Osteoblast (primary cell): ENCODE measurements at regions not wholly inside any gene's neighbourhood (a gene's known extent, or its start where the extent isn't known, plus 50 kb on each side); places are given as distances from the start of the nearest gene placed in this dataset.

Experiments used
- DNase-seq: peaks from one replicate; pipeline ENCODE4 v3.0.0; 2011; ENCODE audit warnings: low spot score, mixed read lengths; ENCODE audit not compliant: insufficient read length; ENCODE audit errors: missing footprints
- H2AFZ ChIP-seq: 2 replicates; pipeline ENCODE4 v1.6.0; 2011; ENCODE audit warnings: mild to moderate bottlenecking, low read length
- H3K27ac ChIP-seq: 2 replicates; pipeline ENCODE4 v1.5.1; 2011; ENCODE audit warnings: mild to moderate bottlenecking, low read depth, low read length, moderate library complexity
- H3K27me3 ChIP-seq: 2 replicates; pipeline ENCODE4 v1.6.0; 2012; ENCODE audit warnings: mild to moderate bottlenecking, control low read depth, inconsistent platforms, low read length, moderate library complexity; ENCODE audit not compliant: insufficient read depth
- H3K36me3 ChIP-seq: 2 replicates; pipeline ENCODE4 v1.5.1; 2011; ENCODE audit warnings: mild to moderate bottlenecking, low read length, control low read depth, moderate library complexity; ENCODE audit not compliant: insufficient read depth
- H3K4me1 ChIP-seq: 2 replicates; pipeline ENCODE4 v1.5.1; 2011; ENCODE audit warnings: mild to moderate bottlenecking, low read length, control low read depth, moderate library complexity; ENCODE audit not compliant: insufficient read depth
- H3K4me2 ChIP-seq: 2 replicates; pipeline ENCODE4 v1.6.0; 2011; ENCODE audit warnings: mild to moderate bottlenecking, low read length; ENCODE audit not compliant: insufficient read depth
- H3K4me3 ChIP-seq: fragments of 200-600 bp; sonication (generic); 3 replicates; pipeline ENCODE4 v1.5.1; 2012; ENCODE audit warnings: mild to moderate bottlenecking, low read length, inconsistent platforms; ENCODE audit not compliant: insufficient read depth
- H3K79me2 ChIP-seq: 2 replicates; pipeline ENCODE4 v1.6.0; 2012; ENCODE audit warnings: mild to moderate bottlenecking, low read length, control low read depth, inconsistent platforms; ENCODE audit not compliant: insufficient read depth
- H3K9me3 ChIP-seq: 2 replicates; pipeline ENCODE4 v1.5.1; 2011; ENCODE audit warnings: low read depth, low read length, control low read depth
- H4K20me1 ChIP-seq: 2 replicates; pipeline ENCODE4 v1.6.0; 2012; ENCODE audit warnings: mild to moderate bottlenecking, low read length, control low read depth; ENCODE audit not compliant: insufficient read depth
- TF ChIP-seq, protein P1 (sequence below): IDR thresholded peaks from 2 replicates; pipeline ENCODE4 v1.5.1; 2011; ENCODE audit warnings: mild to moderate bottlenecking, low read depth, low read length, moderate library complexity; ENCODE audit errors: extremely low read depth

GRCh38 chr1:221458447-221459156 is 283.3 kb downstream of the DUSP10 start:
- Histone ChIP-seq H3K27ac (peak overlapping the region; percentile 58), H3K4me3 (no peak overlapping the region)

GRCh38 chr1:221459558-221459957 is 282.3 kb downstream of the DUSP10 start:
- TF ChIP-seq, protein P1, sequence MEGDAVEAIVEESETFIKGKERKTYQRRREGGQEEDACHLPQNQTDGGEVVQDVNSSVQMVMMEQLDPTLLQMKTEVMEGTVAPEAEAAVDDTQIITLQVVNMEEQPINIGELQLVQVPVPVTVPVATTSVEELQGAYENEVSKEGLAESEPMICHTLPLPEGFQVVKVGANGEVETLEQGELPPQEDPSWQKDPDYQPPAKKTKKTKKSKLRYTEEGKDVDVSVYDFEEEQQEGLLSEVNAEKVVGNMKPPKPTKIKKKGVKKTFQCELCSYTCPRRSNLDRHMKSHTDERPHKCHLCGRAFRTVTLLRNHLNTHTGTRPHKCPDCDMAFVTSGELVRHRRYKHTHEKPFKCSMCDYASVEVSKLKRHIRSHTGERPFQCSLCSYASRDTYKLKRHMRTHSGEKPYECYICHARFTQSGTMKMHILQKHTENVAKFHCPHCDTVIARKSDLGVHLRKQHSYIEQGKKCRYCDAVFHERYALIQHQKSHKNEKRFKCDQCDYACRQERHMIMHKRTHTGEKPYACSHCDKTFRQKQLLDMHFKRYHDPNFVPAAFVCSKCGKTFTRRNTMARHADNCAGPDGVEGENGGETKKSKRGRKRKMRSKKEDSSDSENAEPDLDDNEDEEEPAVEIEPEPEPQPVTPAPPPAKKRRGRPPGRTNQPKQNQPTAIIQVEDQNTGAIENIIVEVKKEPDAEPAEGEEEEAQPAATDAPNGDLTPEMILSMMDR, result no peak
- H3K36me3 ChIP-seq, result no peaks in the 10 kb centered on the region
- H4K20me1 ChIP-seq, result no peaks in the 10 kb centered on the region
- H3K79me2 ChIP-seq, result no peaks in the 10 kb centered on the region
- no peaks in the 10 kb centered on the region for H3K27me3 ChIP-seq
- no peak overlapping the region for H3K27ac ChIP-seq
- H3K9me3 ChIP-seq, result no peaks in the 10 kb centered on the region
- no peak for DNase-seq
- H3K4me1 ChIP-seq, result peaks cover 14% of the 10 kb centered on the region
- no peak overlapping the region for H2AFZ ChIP-seq
- H3K4me2 ChIP-seq, result no peak overlapping the region
- no peak overlapping the region for H3K4me3 ChIP-seq

More at GRCh38 chr1:221458447-221459156, 283.3 kb downstream of the DUSP10 start:
- Histone ChIP-seq H2AFZ (peak overlapping the region; percentile 12), H3K4me2 (peak overlapping the region; percentile 4), H3K79me2 (no peaks in the 10 kb centered on the region), H3K4me1 (peaks cover 14% of the 10 kb centered on the region), H3K36me3 (no peaks in the 10 kb centered on the region), H3K9me3 (no peaks in the 10 kb centered on the region), H4K20me1 (no peaks in the 10 kb centered on the region), H3K27me3 (no peaks in the 10 kb centered on the region)
- DNase-seq, result peak; percentile 47
- TF ChIP-seq, protein P1, result no peak

GRCh38 chr1:221462345-221462744 is 279.5 kb downstream of the DUSP10 start:
- TF ChIP-seq, protein P1, result no peak
- no peaks in the 10 kb centered on the region for H3K27me3 ChIP-seq
- H3K4me1 ChIP-seq, result peaks cover 14% of the 10 kb centered on the region
- no peak for DNase-seq
- H4K20me1 ChIP-seq, result no peaks in the 10 kb centered on the region
- H3K4me3 ChIP-seq, result no peak overlapping the region
- no peaks in the 10 kb centered on the region for H3K9me3 ChIP-seq
- no peak overlapping the region for H3K4me2 ChIP-seq
- no peaks in the 10 kb centered on the region for H3K79me2 ChIP-seq
- peak overlapping the region; percentile 15 for H3K27ac ChIP-seq
- no peaks in the 10 kb centered on the region for H3K36me3 ChIP-seq
- H2AFZ ChIP-seq, result peak overlapping the region; percentile 47

- no peaks in the 10 kb centered on the region for H3K27me3 ChIP-seq
- no peaks in the 10 kb centered on the region for H4K20me1 ChIP-seq
- no peaks in the 10 kb centered on the region for H3K9me3 ChIP-seq
- no peaks in the 10 kb centered on the region for H3K36me3 ChIP-seq
- H3K27ac ChIP-seq, result no peak overlapping the region
- H3K4me2 ChIP-seq, result no peak overlapping the region
- no peaks in the 10 kb centered on the region for H3K4me1 ChIP-seq
- H3K79me2 ChIP-seq, result no peaks in the 10 kb centered on the region
- DNase-seq, result no peak
- TF ChIP-seq, protein P1, result no peak
- H3K4me3 ChIP-seq, result no peak overlapping the region
- no peak overlapping the region for H2AFZ ChIP-seq
Measured at GRCh38 chr1:221468546-221468945, 273.3 kb downstream of the DUSP10 start.
